CD4-positive, alpha-beta T cell treated with Interleukin-4 for 4 hours (primary cell): ENCODE measurements at regions not wholly inside any gene's neighbourhood (a gene's known extent, or its start where the extent isn't known, plus 50 kb on each side); places are given as distances from the start of the nearest gene placed in this dataset.

Experiments
- DNase-seq: peaks from one replicate; pipeline ENCODE4 v3.0.0-alpha.2; 2020

DNA sequence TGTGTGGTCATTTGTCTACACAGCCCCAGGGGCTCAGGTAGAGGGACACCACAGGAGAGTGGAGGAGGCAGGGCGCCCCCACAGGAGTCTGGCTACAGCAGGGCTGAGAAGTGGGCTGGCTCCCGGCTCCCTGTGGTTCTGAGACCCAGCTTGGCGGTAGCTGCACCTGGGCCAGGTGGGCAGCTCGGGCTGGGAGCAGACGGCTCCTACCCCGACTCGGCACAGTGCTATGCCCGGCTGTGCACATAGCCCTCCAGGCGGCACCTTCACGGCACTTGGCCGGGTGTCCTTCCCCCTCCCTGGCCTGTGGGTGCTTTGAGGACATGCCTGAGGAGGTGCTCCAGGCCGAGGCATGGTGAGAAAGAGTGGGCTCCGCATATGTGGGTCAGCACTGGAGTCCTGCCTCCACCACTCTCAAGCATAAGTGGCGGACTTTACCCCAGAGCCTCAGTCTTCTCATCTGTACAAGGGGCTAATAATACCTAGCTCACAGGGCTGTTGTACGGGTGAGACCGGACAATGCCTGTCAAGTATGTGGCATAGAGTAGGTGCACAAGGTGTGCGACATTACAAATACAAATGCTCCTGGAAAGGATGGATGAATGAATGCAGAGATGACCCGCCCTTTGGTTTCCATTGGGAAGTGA lies 50.1 kb upstream of the JPH3 start:
- no peak for DNase-seq

DNA sequence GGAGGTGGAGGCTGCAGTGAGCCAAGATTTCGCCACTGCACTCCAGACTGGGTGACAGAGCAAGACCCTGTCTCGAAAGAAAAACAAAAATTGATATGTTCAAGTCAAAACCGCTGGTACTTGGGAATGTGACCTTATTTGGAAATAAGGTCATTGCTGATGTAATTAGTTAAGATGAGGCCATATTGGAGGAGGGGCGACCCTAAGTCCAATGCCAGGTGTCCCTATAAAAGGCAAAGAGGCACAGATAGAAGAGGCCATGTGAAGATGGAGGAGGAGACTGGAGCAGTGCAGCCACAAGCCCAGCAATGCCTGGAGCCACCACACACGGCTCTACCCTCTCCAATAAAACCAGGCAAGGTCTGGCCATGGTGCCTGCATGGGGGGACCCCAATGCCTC lies 50.8 kb upstream of the JPH3 start:
- DNase-seq = no peak

DNA sequence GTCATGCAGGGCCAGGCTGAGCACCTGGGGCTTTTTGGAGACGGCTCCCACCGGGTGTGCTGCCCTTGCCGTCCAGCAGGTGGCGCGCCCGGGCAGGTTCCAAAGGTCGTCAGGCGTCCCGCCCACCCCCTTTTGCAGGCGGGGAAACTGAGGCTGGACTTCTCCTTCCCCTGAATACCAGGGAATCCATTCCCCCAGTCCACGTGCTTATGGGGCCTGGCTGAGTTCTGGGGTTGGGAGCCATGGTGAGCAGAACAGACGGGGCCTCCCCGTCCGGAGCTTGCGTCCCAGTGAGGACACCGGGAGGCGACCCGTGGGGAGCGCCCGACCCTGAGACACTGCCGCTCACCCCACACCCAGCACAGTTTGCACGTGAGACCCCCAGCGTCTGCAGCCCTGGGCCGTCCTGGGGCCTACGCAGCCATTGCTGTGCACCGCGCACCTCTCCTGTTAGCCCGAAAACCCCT lies 51.8 kb upstream of the JPH3 start:
- peak; percentile 40 for DNase-seq

DNA sequence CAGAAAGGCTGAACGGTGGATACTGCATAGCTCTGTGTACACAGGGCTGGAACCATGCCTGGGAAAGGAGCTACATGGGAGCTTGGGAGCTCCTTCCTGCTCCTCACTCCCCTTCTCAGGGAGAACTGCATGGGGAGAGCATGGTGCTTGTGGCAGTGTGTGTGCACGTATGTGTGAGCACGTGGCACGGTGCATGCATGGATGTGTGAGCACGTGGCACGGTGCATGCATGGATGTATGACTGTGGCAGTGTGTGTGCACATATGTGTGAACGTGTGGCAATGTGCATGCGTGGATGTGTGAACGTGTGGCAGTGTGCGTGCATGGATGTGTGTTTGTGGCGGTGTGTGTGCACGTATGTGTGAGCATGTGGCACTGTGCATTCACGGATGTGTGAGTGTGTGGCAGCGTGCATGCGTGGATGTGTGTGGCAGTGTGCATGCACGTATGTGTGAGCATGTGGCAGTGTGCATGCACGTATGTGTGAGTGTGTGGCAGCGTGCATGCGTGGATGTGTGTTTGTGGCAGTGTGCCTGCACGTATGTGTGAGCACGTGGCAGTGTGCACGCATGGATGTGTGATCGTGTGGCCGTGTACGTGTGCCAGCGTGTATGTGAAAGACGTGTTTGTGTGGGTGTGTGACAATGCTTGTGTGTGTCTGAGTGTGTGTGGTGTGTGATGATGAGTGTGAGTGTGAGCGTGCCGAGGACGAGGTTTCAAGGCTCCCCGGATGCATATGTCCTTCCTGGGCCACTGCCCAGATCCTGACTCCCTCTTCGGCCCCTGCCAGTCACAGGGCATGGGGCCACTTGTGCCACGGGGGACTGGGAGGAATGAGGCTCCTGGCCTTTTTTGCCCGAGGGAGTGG lies 52.4 kb upstream of the JPH3 start:
- no peak for DNase-seq

DNA sequence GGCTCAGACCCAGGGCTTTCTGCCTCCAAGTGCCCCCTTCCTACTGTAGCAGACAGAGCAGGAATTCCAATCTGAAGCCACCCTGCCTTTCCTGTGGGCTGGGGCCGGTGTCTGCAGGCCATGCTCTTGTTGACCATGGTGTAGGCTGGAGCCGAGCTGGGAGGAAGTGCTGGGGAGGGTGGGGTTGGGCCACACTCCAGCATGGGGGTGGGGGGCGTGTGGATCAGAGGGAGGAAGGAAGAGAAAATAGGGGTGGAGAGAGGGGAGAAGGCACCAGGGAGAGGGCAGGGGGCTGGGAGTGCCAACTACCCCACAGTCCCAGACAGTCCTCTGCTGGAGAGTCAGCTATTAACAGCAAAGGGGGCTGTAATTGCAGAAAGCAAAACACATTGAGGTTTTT lies 54.3 kb upstream of the JPH3 start:
- DNase-seq = no peak

DNA sequence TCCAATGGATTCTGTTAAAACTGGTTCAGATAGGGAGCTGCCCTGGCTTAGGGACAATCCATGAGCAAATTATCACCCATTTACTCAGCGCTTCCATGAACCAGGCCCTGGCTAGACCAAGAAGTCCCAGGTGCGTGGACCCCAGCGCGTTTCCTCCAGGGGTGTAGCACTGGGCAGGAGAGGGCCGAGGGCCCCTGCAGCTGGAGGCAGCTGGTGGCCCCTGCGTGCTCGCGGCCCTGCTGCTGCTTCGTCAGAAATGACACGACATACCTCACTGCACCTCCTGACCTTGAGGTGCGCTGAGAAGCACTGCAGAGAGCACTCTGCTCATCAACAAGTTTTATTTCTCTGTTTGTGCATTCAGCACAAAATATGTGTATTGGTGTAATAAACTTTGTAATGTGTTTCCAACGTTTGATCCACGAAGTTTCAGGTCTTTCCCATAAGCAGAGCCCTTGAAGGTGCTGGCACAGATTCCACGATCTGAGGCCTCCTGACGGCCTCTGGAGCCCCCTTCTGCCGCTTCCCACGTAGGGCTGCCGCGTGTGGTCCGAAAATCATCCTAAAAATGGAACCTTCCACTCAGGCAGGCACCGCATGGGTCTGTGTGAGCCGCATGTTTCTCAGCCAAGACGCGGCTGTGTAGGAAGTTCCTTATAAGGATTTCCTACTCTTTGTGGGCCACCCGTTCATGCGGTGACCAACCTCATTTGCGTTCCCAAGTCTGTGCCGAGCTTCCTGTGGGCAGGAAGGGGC lies 50.8 kb upstream of the ZCCHC14 start:
- DNase-seq = no peak

DNA sequence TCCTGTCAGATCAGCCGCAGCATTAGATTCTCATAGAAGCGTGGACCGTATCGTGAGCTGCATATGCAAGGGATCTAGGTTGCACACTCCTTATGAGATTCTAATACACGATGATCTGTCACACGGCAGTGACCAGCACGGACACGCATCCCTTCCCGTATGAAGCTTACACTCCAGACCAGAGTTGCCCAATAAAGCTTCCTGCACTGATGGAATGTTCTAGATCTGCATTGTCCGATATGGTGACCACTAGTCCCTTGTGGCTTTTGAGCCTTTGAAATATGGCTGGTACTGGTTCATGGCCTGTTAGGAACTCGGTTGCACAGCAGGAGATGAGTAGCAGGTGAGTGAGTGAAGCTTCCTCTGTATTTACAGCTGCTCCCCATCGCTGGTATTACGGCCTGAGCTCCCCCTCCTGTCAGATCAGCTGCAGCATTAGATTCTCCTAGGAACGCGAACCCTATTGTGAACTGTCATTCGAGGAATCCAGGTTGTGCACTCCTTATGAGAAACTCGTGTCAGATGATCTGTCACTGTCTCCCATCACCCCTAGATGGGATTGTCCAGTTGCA lies 49.8 kb upstream of the ZCCHC14 start:
- no peak for DNase-seq
